GM23338 (cell line): ENCODE measurements at regions not wholly inside any gene's neighbourhood (a gene's known extent, or its start where the extent isn't known, plus 50 kb on each side); places are given as distances from the start of the nearest gene placed in this dataset.

Experiments
- ATAC-seq: fragments of 200-7000 bp; cut with Tn5 transposase; 3 replicates; pipeline ENCODE4 v1.9.1; 2020
- DNase-seq: peaks from one replicate; pipeline ENCODE4 v3.0.0-alpha.2; 2015; ENCODE audit warnings: low spot score
- H2AFZ ChIP-seq: fragments of 200-600 bp; sonication (generic); 2 replicates; pipeline ENCODE4 v1.8.0; 2016; ENCODE audit warnings: antibody characterized with exemption, mild to moderate bottlenecking, moderate library complexity
- H3F3A ChIP-seq: fragments of 200-600 bp; sonication (generic); replicated peaks from 2 replicates; pipeline ENCODE4 v1.8.0; 2017; ENCODE audit warnings: antibody characterized with exemption, mixed run types, low read depth
- H3K27ac ChIP-seq: fragments of 200-600 bp; sonication (generic); 2 replicates; pipeline ENCODE4 v1.6.1; 2016; ENCODE audit warnings: low read depth
- H3K27me3 ChIP-seq: fragments of 200-600 bp; sonication (generic); 2 replicates; pipeline ENCODE4 v1.8.0; 2016; ENCODE audit warnings: mild to moderate bottlenecking, mixed run types, moderate library complexity; ENCODE audit not compliant: insufficient read depth
- H3K36me3 ChIP-seq: fragments of 200-600 bp; sonication (generic); 2 replicates; pipeline ENCODE4 v1.8.0; 2016; ENCODE audit warnings: mild to moderate bottlenecking; ENCODE audit not compliant: insufficient read depth
- H3K4me1 ChIP-seq: fragments of 200-600 bp; sonication (generic); 2 replicates; pipeline ENCODE4 v1.8.0; 2016; ENCODE audit warnings: mild to moderate bottlenecking, moderate library complexity; ENCODE audit not compliant: insufficient read depth
- H3K4me2 ChIP-seq: fragments of 200-600 bp; sonication (generic); 2 replicates; pipeline ENCODE4 v1.7.1; 2017; ENCODE audit warnings: mixed run types
- H3K4me3 ChIP-seq: fragments of 200-600 bp; sonication (generic); 2 replicates; pipeline ENCODE4 v1.6.1; 2016; ENCODE audit warnings: mixed run types
- H3K79me2 ChIP-seq: fragments of 200-600 bp; sonication (generic); replicated peaks from 2 replicates; pipeline ENCODE4 v1.8.0; 2017; ENCODE audit warnings: mild to moderate bottlenecking; ENCODE audit not compliant: insufficient read depth
- H3K9me2 ChIP-seq: fragments of 200-600 bp; sonication (generic); 2 replicates; pipeline ENCODE4 v1.8.0; 2017; ENCODE audit not compliant: insufficient read depth
- H4K20me1 ChIP-seq: fragments of 200-600 bp; sonication (generic); replicated peaks from 2 replicates; pipeline ENCODE4 v1.8.0; 2017; ENCODE audit warnings: mild to moderate bottlenecking; ENCODE audit not compliant: insufficient read depth
- H3K27ac Mint-ChIP-seq: 2 replicates; pipeline ENCODE4 v1.8.0; 2020; ENCODE audit warnings: inconsistent platforms, mild to moderate bottlenecking, moderate library complexity, mixed read lengths
- H3K27me3 Mint-ChIP-seq: 3 replicates; pipeline ENCODE4 v1.8.0; 2022; ENCODE audit warnings: low read depth, mild to moderate bottlenecking, moderate library complexity, mixed read lengths, inconsistent platforms; ENCODE audit not compliant: insufficient read depth, poor library complexity
- H3K36me3 Mint-ChIP-seq: 3 replicates; pipeline ENCODE4 v1.8.0; 2021; ENCODE audit warnings: low read depth, mild to moderate bottlenecking, inconsistent platforms, moderate library complexity, mixed read lengths
- H3K4me1 Mint-ChIP-seq: 3 replicates; pipeline ENCODE4 v1.8.0; 2020; ENCODE audit warnings: mild to moderate bottlenecking, inconsistent platforms, mixed read lengths
- H3K4me3 Mint-ChIP-seq: 3 replicates; pipeline ENCODE4 v1.8.0; 2021; ENCODE audit warnings: moderate library complexity, mild to moderate bottlenecking, inconsistent platforms, mixed read lengths
- H3K9me3 Mint-ChIP-seq: 3 replicates; pipeline ENCODE4 v1.8.0; 2020; ENCODE audit warnings: moderate library complexity, mild to moderate bottlenecking, inconsistent platforms, mixed read lengths
- CREB1 ChIP-seq: fragments of 250-450 bp; sonication (Bioruptor Pico); IDR thresholded peaks from 2 replicates; pipeline ENCODE4 v1.5.0; 2020; ENCODE audit warnings: low read depth, mild to moderate bottlenecking, moderate library complexity
- CTCF ChIP-seq, 2 experiments: fragments of 200-600 bp in 1 of 2; sonication (generic) in 1 of 2; conservative IDR thresholded peaks; 2 replicates each; pipeline versions ENCODE4 v1.5.1 to v1.6.1; 2016 to 2017; ENCODE audit warnings: antibody characterized with exemption in 2 of 2, low read depth in 2 of 2, mild to moderate bottlenecking in 2 of 2, moderate library complexity in 1 of 2
- ETS1 ChIP-seq: IDR thresholded peaks from 2 replicates; pipeline ENCODE4 v1.6.1; 2016; ENCODE audit warnings: antibody characterized with exemption
- EZH2 ChIP-seq: fragments of 200-600 bp; sonication (generic); IDR thresholded peaks from one replicate; pipeline ENCODE4 v1.8.0; 2017; ENCODE audit warnings: antibody characterized with exemption, mild to moderate bottlenecking, low read depth; ENCODE audit not compliant: unreplicated experiment
- EZH2phosphoT487 ChIP-seq: fragments of 200-600 bp; sonication (generic); IDR thresholded peaks from one replicate; pipeline ENCODE4 v1.8.1; 2018; ENCODE audit warnings: antibody characterized with exemption; ENCODE audit not compliant: unreplicated experiment
- JUNB ChIP-seq: IDR thresholded peaks from one replicate; pipeline ENCODE4 v1.6.1; 2016; ENCODE audit warnings: antibody characterized with exemption; ENCODE audit not compliant: unreplicated experiment
- POLR2AphosphoS5 ChIP-seq: IDR thresholded peaks from 2 replicates; pipeline ENCODE4 v1.6.1; 2016; ENCODE audit warnings: antibody characterized with exemption, low read depth
- REST ChIP-seq: IDR thresholded peaks from one replicate; pipeline ENCODE4 v1.6.1; 2018; ENCODE audit warnings: antibody characterized with exemption; ENCODE audit not compliant: unreplicated experiment
- STAT1 ChIP-seq: IDR thresholded peaks from one replicate; pipeline ENCODE4 v1.6.1; 2016; ENCODE audit warnings: antibody characterized with exemption; ENCODE audit not compliant: unreplicated experiment
- ZNF462 ChIP-seq: fragments of 250-450 bp; sonication (Bioruptor Pico); IDR thresholded peaks from 2 replicates; pipeline ENCODE4 v1.5.0; 2020; ENCODE audit warnings: mild to moderate bottlenecking, moderate library complexity

DNA sequence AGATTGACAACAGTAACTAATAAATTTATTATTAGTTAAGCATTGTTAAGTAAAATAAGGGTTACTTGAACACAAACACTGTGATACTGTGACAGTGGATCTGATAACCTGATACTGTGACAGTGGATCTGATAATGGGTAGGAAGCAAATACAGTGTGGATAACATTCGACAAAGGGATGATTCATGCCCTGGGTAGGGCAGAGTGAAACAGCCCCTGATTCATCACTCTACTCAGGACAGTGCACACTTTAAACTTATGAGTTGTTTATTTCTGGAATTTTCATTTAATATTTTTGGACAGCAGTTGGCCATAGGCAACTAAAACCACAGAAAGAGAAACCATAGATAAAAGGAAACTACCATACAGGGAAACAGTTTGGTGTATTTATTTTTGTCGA, 60.8 kb upstream of the CTSC start:
- no peaks in the 10 kb centered on the region for H3K36me3 ChIP-seq
- H3K27me3 ChIP-seq, result no peaks in the 10 kb centered on the region
- no peak overlapping the region for H3K4me3 ChIP-seq
- no peaks in the 10 kb centered on the region for H3F3A ChIP-seq
- H3K79me2 ChIP-seq, result no peaks in the 10 kb centered on the region
- peaks cover 7% of the 10 kb centered on the region; the same call in 2 of the 3 replicates for H3K4me1 Mint-ChIP-seq
- no peak overlapping the region for H3K4me3 Mint-ChIP-seq
- no peaks in the 10 kb centered on the region for H4K20me1 ChIP-seq
- H3K27ac Mint-ChIP-seq, result no peak overlapping the region
- H3K4me2 ChIP-seq, result no peak overlapping the region
- ATAC-seq (no peak), DNase-seq (no peak)
- H2AFZ ChIP-seq, result no peak overlapping the region
- no peaks in the 10 kb centered on the region for H3K36me3 Mint-ChIP-seq
- H3K9me3 Mint-ChIP-seq, result no peaks in the 10 kb centered on the region
- TF ChIP-seq EZH2phosphoT487, result no peak
- no peak for TF ChIP-seq ZNF462 (CRISPR knock-in tag)
- no peak for TF ChIP-seq STAT1
- TF ChIP-seq CREB1 (CRISPR knock-in tag), result no peak
- TF ChIP-seq REST, result no peak
- TF ChIP-seq JUNB, result no peak
- TF ChIP-seq POLR2AphosphoS5, result no peak
- TF ChIP-seq ETS1, result no peak
- no peak for TF ChIP-seq CTCF (conservative IDR thresholded peaks at IDR 0.05; ENCODE audit: low read depth in 2 of 2)
- no peak for TF ChIP-seq EZH2
- no peaks in the 10 kb centered on the region for H3K4me1 ChIP-seq
- H3K9me2 ChIP-seq, result no peaks in the 10 kb centered on the region
- H3K27me3 Mint-ChIP-seq, result no peaks in the 10 kb centered on the region
- H3K27ac ChIP-seq, result no peak overlapping the region
